B cell (primary cell): ENCODE measurements at regions not wholly inside any gene's neighbourhood (a gene's known extent, or its start where the extent isn't known, plus 50 kb on each side); places are given as distances from the start of the nearest gene placed in this dataset.

Experiments used
- ATAC-seq: fragments of 200-7000 bp; cut with Tn5 transposase; one replicate; pipeline ENCODE4 v1.10.0; 2021; ENCODE audit warnings: low read depth, mild to moderate bottlenecking, moderate number of reproducible peaks, moderate library complexity
- CTCF ChIA-PET: fragments of 350-600 bp; sonication (Branson Sonifier 250); formaldehyde crosslinking; loops from one replicate; lab custom pipeline; 2021; ENCODE audit warnings: antibody characterized with exemption, inconsistent platforms; lab: Charles Lee
- POLR2A ChIA-PET: fragments of 350-600 bp; sonication (Branson Sonifier 250); formaldehyde crosslinking; loops from one replicate; lab custom pipeline; 2021; ENCODE audit warnings: antibody characterized with exemption; lab: Charles Lee
- DNase-seq: peaks from one replicate; pipeline ENCODE4 v3.0.0; 2013
- H2AFZ ChIP-seq: 2 replicates; pipeline ENCODE4 v1.6.1; 2012; ENCODE audit warnings: mild to moderate bottlenecking, low read depth, low read length; ENCODE audit not compliant: insufficient read depth, poor library complexity, severe bottlenecking
- H3K27ac ChIP-seq, 2 donors: 1 replicate in 1 of 2; 2 replicates in 1 of 2; pipeline ENCODE4 v1.5.1; 2012 to 2013; ENCODE audit warnings: low read length in 2 of 2, mild to moderate bottlenecking in 2 of 2, moderate library complexity in 1 of 2
- H3K27me3 ChIP-seq, 4 experiments: fragments of 200-600 bp in 1 of 4; sonication (generic) in 1 of 4; replicated peaks in 1 of 4; 1 replicate in 2 of 4; 2 replicates in 2 of 4; pipeline versions ENCODE4 v1.6.1 to v1.7.0; 2013 to 2016; ENCODE audit warnings: low read length in 3 of 4, mild to moderate bottlenecking in 2 of 4, mixed read lengths in 1 of 4, moderate library complexity in 1 of 4; ENCODE audit not compliant: insufficient read depth in 4 of 4, control insufficient read depth in 3 of 4; ENCODE audit errors: control extremely low read depth in 1 of 4
- H3K36me3 ChIP-seq, 2 experiments: replicated peaks in 1 of 2; 1 replicate in 1 of 2; 2 replicates in 1 of 2; pipeline versions ENCODE4 v1.6.1 to v1.7.1; 2013; ENCODE audit warnings: low read length in 1 of 2; ENCODE audit not compliant: insufficient read depth in 2 of 2, control insufficient read depth in 1 of 2; ENCODE audit errors: control extremely low read depth in 1 of 2, extremely low read depth in 1 of 2
- H3K4me1 ChIP-seq, 2 donors: fragments of 200-600 bp in 1 of 2; sonication (generic) in 1 of 2; 1 replicate in 1 of 2; 2 replicates in 1 of 2; pipeline versions ENCODE4 v1.5.1 to v1.6.1; 2013 to 2017; ENCODE audit warnings: low read length in 2 of 2; ENCODE audit not compliant: control insufficient read depth in 2 of 2, insufficient read depth in 2 of 2
- H3K4me2 ChIP-seq: replicated peaks from 2 replicates; pipeline ENCODE3; 2012; ENCODE audit warnings: mild to moderate bottlenecking, low read depth, low read length; ENCODE audit not compliant: poor library complexity, severe bottlenecking
- H3K4me3 ChIP-seq, 5 experiments: fragments of 200-600 bp in 1 of 5; sonication (generic) in 1 of 5; 1 replicate in 3 of 5; 2 replicates in 2 of 5; pipeline versions ENCODE4 v1.5.1 to v1.7.0; 2011 to 2016; ENCODE audit warnings: low read length in 4 of 5, mild to moderate bottlenecking in 4 of 5, low read depth in 2 of 5, control low read depth in 1 of 5, moderate library complexity in 1 of 5; ENCODE audit not compliant: insufficient read depth in 1 of 5; ENCODE audit errors: control extremely low read depth in 1 of 5, extremely low read depth in 1 of 5
- H3K79me2 ChIP-seq: fragments of 200-600 bp; sonication (generic); one replicate; pipeline ENCODE4 v1.6.0; 2016; ENCODE audit warnings: low read length; ENCODE audit not compliant: control insufficient read depth, insufficient read depth
- H3K9ac ChIP-seq: fragments of 200-600 bp; sonication (generic); 2 replicates; pipeline ENCODE4 v1.6.1; 2017; ENCODE audit warnings: mild to moderate bottlenecking, low read length, moderate library complexity
- H3K9me3 ChIP-seq, 3 donors: one replicate each; pipeline versions ENCODE4 v1.6.1 to v1.7.1; 2013; ENCODE audit warnings: low read length in 2 of 3; ENCODE audit not compliant: control insufficient read depth in 2 of 3, insufficient read depth in 1 of 3; ENCODE audit errors: control extremely low read depth in 1 of 3
- H4K20me1 ChIP-seq: 2 replicates; pipeline ENCODE4 v1.6.0; 2012; ENCODE audit warnings: mild to moderate bottlenecking, low read length; ENCODE audit not compliant: insufficient read depth, control insufficient read depth, poor library complexity, severe bottlenecking
- H3K27ac Mint-ChIP-seq: one replicate; pipeline ENCODE4 v1.8.0; 2021; ENCODE audit warnings: mixed read lengths
- H3K27me3 Mint-ChIP-seq: one replicate; pipeline ENCODE4 v1.8.0; 2021; ENCODE audit warnings: mixed read lengths
- H3K4me1 Mint-ChIP-seq: one replicate; pipeline ENCODE4 v1.8.0; 2021; ENCODE audit warnings: mixed read lengths
- H3K4me3 Mint-ChIP-seq: one replicate; pipeline ENCODE4 v1.8.0; 2021; ENCODE audit warnings: mixed read lengths
- H3K9me3 Mint-ChIP-seq: one replicate; pipeline ENCODE4 v1.8.0; 2022; ENCODE audit warnings: mixed read lengths; ENCODE audit not compliant: insufficient read depth
- EZH2 ChIP-seq: IDR thresholded peaks from 2 replicates; pipeline ENCODE4 v1.6.1; 2012; ENCODE audit warnings: borderline replicate concordance, low read depth, mild to moderate bottlenecking, moderate library complexity, low read length; ENCODE audit not compliant: insufficient read depth, poor library complexity, severe bottlenecking
- WGBS: methylation state at CpG from one replicate; pipeline ENCODE4 v1.1.5; 2013; ENCODE audit warnings: missing lambda C conversion rate; ENCODE audit not compliant: insufficient coverage; 5-methylcytosine and 5-hydroxymethylcytosine counted together
- intact Hi-C: fragments of 100-400 bp; cut with micrococcal nuclease; formaldehyde crosslinking; loops from one replicate; pipeline ENCODE4 v1.10.0; 2022
- TF ChIP-seq, protein P1 (sequence below): fragments of 200-600 bp; IDR thresholded peaks from one replicate; pipeline ENCODE4 v1.8.0; 2022; ENCODE audit warnings: antibody characterized with exemption, mild to moderate bottlenecking

DNA sequence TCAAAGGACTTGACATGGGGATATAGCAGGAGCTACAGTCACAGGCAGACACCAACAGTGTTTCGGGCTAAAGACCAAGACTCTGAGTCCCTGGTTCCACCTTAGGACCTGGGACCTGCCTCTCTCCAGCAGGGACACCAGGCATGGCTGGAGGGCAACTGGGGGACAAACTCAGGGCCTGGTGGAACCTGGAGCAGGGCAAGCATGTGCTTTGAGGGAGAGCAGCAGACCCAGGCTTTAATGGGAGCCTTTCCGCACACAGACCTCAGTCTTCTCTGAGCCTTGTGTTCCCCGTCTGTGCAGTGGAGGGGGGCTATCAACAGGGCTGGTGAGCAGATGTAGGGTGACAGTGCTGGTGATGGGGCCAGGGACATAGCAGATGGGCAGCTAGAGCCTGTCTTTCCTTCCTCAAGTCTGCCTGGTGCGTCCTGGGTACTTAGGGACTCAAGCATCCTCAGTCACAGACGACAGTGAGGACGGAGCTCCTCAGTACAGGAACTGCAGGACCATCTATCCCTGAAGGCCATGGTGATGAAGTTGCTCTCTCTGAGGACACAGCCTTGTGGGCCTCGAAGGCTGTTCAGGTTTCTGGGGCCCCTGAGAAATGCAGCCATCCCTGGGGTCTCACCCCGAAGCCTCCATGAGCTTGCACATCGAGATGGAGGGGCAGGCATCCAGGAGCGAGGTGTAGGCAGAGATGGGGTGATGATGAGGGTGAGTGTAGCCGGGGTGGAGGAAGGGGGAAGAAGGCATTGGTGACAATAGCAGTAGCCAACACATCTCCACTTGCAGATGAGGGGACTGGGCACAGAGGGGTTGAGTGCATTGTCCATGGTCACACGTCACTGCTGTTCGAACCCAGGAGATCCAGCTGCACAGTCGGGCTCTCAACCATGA lies 593.4 kb downstream of the PTPRU start:
- no peaks in the 10 kb centered on the region for H4K20me1 ChIP-seq
- H3K9me3 Mint-ChIP-seq: no peaks in the 10 kb centered on the region
- H3K4me3 Mint-ChIP-seq: no peak overlapping the region
- H3K4me2 ChIP-seq: no peak overlapping the region
- H3K4me1 ChIP-seq: no peaks in the 10 kb centered on the region
- peaks cover 4% of the 10 kb centered on the region for H3K27me3 Mint-ChIP-seq
- H3K9me3 ChIP-seq: no peaks in the 10 kb centered on the region
- no peak overlapping the region for H3K4me3 ChIP-seq
- no peak overlapping the region for H2AFZ ChIP-seq
- CTCF ChIA-PET: no interaction called here
- no peak for DNase-seq
- TF ChIP-seq, protein P1, sequence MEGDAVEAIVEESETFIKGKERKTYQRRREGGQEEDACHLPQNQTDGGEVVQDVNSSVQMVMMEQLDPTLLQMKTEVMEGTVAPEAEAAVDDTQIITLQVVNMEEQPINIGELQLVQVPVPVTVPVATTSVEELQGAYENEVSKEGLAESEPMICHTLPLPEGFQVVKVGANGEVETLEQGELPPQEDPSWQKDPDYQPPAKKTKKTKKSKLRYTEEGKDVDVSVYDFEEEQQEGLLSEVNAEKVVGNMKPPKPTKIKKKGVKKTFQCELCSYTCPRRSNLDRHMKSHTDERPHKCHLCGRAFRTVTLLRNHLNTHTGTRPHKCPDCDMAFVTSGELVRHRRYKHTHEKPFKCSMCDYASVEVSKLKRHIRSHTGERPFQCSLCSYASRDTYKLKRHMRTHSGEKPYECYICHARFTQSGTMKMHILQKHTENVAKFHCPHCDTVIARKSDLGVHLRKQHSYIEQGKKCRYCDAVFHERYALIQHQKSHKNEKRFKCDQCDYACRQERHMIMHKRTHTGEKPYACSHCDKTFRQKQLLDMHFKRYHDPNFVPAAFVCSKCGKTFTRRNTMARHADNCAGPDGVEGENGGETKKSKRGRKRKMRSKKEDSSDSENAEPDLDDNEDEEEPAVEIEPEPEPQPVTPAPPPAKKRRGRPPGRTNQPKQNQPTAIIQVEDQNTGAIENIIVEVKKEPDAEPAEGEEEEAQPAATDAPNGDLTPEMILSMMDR: no peak
- TF ChIP-seq EZH2: no peak
- no peak overlapping the region for H3K27ac ChIP-seq
- H3K4me1 Mint-ChIP-seq: no peaks in the 10 kb centered on the region
- no peak overlapping the region for H3K9ac ChIP-seq
- no peaks in the 10 kb centered on the region for H3K79me2 ChIP-seq
- no peaks in the 10 kb centered on the region for H3K36me3 ChIP-seq
- H3K27me3 ChIP-seq: peaks cover 0 to 2% (median 0%) of the 10 kb centered on the region in 4 experiments
- intact Hi-C loops: no loop called here
- POLR2A ChIA-PET: no interaction called here
- H3K27ac Mint-ChIP-seq: no peak overlapping the region
- WGBS: 82% methylated on average over 13 of the region's 14 CpGs
- ATAC-seq: no peak
